DOHH2 (cell line): ENCODE measurements at regions not wholly inside any gene's neighbourhood (a gene's known extent, or its start where the extent isn't known, plus 50 kb on each side); places are given as distances from the start of the nearest gene placed in this dataset.

ENCODE experiments used
- H3F3A ChIP-seq: fragments of 200-600 bp; sonication (generic), shearing (Covaris generic); 2 replicates; pipeline ENCODE4 v1.6.0; 2016; ENCODE audit warnings: antibody characterized with exemption, mild to moderate bottlenecking; ENCODE audit not compliant: control insufficient read depth, insufficient read depth
- H3K27ac ChIP-seq: fragments of 200-600 bp; sonication (generic); 2 replicates; pipeline ENCODE4 v1.5.1; 2014; ENCODE audit warnings: low read depth, mild to moderate bottlenecking, low read length, moderate library complexity
- H3K27me3 ChIP-seq: fragments of 200-600 bp; sonication (generic); 2 replicates; pipeline ENCODE4 v1.6.1; 2014; ENCODE audit warnings: mild to moderate bottlenecking, low read length, mixed read lengths; ENCODE audit not compliant: control insufficient read depth
- H3K36me3 ChIP-seq: fragments of 200-600 bp; sonication (generic); 2 replicates; pipeline ENCODE4 v1.6.1; 2014; ENCODE audit warnings: mild to moderate bottlenecking, low read length, moderate library complexity, mixed read lengths; ENCODE audit not compliant: control insufficient read depth
- H3K4me1 ChIP-seq: fragments of 200-600 bp; sonication (generic); 2 replicates; pipeline ENCODE4 v1.6.1; 2014; ENCODE audit warnings: mild to moderate bottlenecking, low read length, mixed read lengths; ENCODE audit not compliant: control insufficient read depth
- H3K4me2 ChIP-seq: fragments of 200-600 bp; sonication (generic); 2 replicates; pipeline ENCODE4 v1.6.0; 2014; ENCODE audit warnings: mild to moderate bottlenecking, low read length, moderate library complexity
- H3K4me3 ChIP-seq: fragments of 200-600 bp; sonication (generic); 2 replicates; pipeline ENCODE4 v1.5.1; 2014; ENCODE audit warnings: mild to moderate bottlenecking, low read length, mixed read lengths
- H3K79me2 ChIP-seq: fragments of 200-600 bp; sonication (generic); 2 replicates; pipeline ENCODE4 v1.6.1; 2014; ENCODE audit warnings: mild to moderate bottlenecking, low read length, mixed read lengths; ENCODE audit not compliant: control insufficient read depth
- H3K9me2 ChIP-seq: fragments of 200-600 bp; sonication (generic); replicated peaks from 2 replicates; pipeline ENCODE4 v1.6.1; 2014; ENCODE audit warnings: mild to moderate bottlenecking, low read length, mixed read lengths; ENCODE audit not compliant: control insufficient read depth
- H3K9me3 ChIP-seq: fragments of 200-600 bp; sonication (generic); 2 replicates; pipeline ENCODE4 v1.6.1; 2014; ENCODE audit warnings: antibody characterized with exemption, low read length, mixed read lengths; ENCODE audit not compliant: control insufficient read depth, insufficient read depth
- H4K20me1 ChIP-seq: fragments of 200-600 bp; sonication (generic); 2 replicates; pipeline ENCODE4 v1.6.0; 2014; ENCODE audit warnings: low read depth, mild to moderate bottlenecking, antibody characterized with exemption, low read length, moderate library complexity; ENCODE audit not compliant: control insufficient read depth, insufficient read depth
- CTCF ChIP-seq: fragments of 200-600 bp; sonication (generic); IDR thresholded peaks from one replicate; pipeline ENCODE4 v1.5.1; 2014; ENCODE audit warnings: antibody characterized with exemption, mild to moderate bottlenecking, low read depth, low read length; ENCODE audit not compliant: poor library complexity, severe bottlenecking
- EZH2phosphoT487 ChIP-seq: fragments of 200-600 bp; sonication (generic); IDR thresholded peaks from 2 replicates; pipeline ENCODE4 v1.6.1; 2017; ENCODE audit warnings: borderline replicate concordance, mild to moderate bottlenecking, antibody characterized with exemption, low read length, moderate library complexity, mixed read lengths

- Histone ChIP-seq H3F3A (no peaks in the 10 kb centered on the region), H3K4me1 (no peaks in the 10 kb centered on the region), H3K79me2 (no peaks in the 10 kb centered on the region), H3K9me3 (no peaks in the 10 kb centered on the region), H4K20me1 (no peaks in the 10 kb centered on the region), H3K27ac (no peak overlapping the region), H3K27me3 (no peaks in the 10 kb centered on the region), H3K9me2 (no peaks in the 10 kb centered on the region), H3K36me3 (no peaks in the 10 kb centered on the region), H3K4me3 (no peak overlapping the region), H3K4me2 (no peak overlapping the region)
- no peak for TF ChIP-seq EZH2phosphoT487
- TF ChIP-seq CTCF, result no peak
These were observed 234.9 kb upstream of the GIMD1 start for GRCh38 chr4:106603471-106603870.

GRCh38 chr4:106602711-106603110 lies 234.1 kb upstream of the GIMD1 start:
- no peak for TF ChIP-seq CTCF
- no peak for TF ChIP-seq EZH2phosphoT487
- no peaks in the 10 kb centered on the region for H3K9me2 ChIP-seq
- H3K4me3 ChIP-seq, result no peak overlapping the region
- no peaks in the 10 kb centered on the region for H3F3A ChIP-seq
- no peaks in the 10 kb centered on the region for H3K79me2 ChIP-seq
- no peak overlapping the region for H3K27ac ChIP-seq
- H3K9me3 ChIP-seq, result no peaks in the 10 kb centered on the region
- H3K4me2 ChIP-seq, result no peak overlapping the region
- no peaks in the 10 kb centered on the region for H4K20me1 ChIP-seq
- H3K27me3 ChIP-seq, result no peaks in the 10 kb centered on the region
- H3K4me1 ChIP-seq, result no peaks in the 10 kb centered on the region
- H3K36me3 ChIP-seq, result no peaks in the 10 kb centered on the region

- Histone ChIP-seq H3K27me3 (no peaks in the 10 kb centered on the region), H3F3A (no peaks in the 10 kb centered on the region), H4K20me1 (no peaks in the 10 kb centered on the region), H3K36me3 (no peaks in the 10 kb centered on the region), H3K4me1 (no peaks in the 10 kb centered on the region), H3K9me3 (no peaks in the 10 kb centered on the region), H3K27ac (no peak overlapping the region), H3K79me2 (no peaks in the 10 kb centered on the region), H3K4me2 (no peak overlapping the region), H3K9me2 (no peaks in the 10 kb centered on the region), H3K4me3 (no peak overlapping the region)
- no peak for TF ChIP-seq CTCF
These were observed 232.9 kb upstream of the GIMD1 start for GRCh38 chr4:106601519-106601918.

- H3K36me3 ChIP-seq, result no peaks in the 10 kb centered on the region
- H3K4me3 ChIP-seq, result no peak overlapping the region
- H3K4me2 ChIP-seq, result no peak overlapping the region
- no peaks in the 10 kb centered on the region for H3K9me2 ChIP-seq
- no peaks in the 10 kb centered on the region for H4K20me1 ChIP-seq
- H3K4me1 ChIP-seq, result no peaks in the 10 kb centered on the region
- no peaks in the 10 kb centered on the region for H3K27me3 ChIP-seq
- no peak for TF ChIP-seq CTCF
- no peak for TF ChIP-seq EZH2phosphoT487
- no peaks in the 10 kb centered on the region for H3F3A ChIP-seq
- no peak overlapping the region for H3K27ac ChIP-seq
- H3K9me3 ChIP-seq, result no peaks in the 10 kb centered on the region
- H3K79me2 ChIP-seq, result no peaks in the 10 kb centered on the region
These were observed 227.3 kb upstream of the GIMD1 start for GRCh38 chr4:106595906-106596305.
